Skeletal muscle satellite cell (primary cell): ENCODE measurements at regions not wholly inside any gene's neighbourhood (a gene's known extent, or its start where the extent isn't known, plus 50 kb on each side); places are given as distances from the start of the nearest gene placed in this dataset.
A peak's percentile ranks its signal among the peaks of the same experiment; 100 is the strongest.

Experiments used
- H3K27me3 ChIP-seq: 2 replicates; pipeline ENCODE4 v1.7.0; 2013; ENCODE audit warnings: low read length; ENCODE audit not compliant: control insufficient read depth, insufficient read depth
- H3K36me3 ChIP-seq: 2 replicates; pipeline ENCODE4 v1.7.0; 2013; ENCODE audit warnings: mild to moderate bottlenecking, control low read depth, low read length; ENCODE audit not compliant: insufficient read depth
- H3K4me1 ChIP-seq: 2 replicates; pipeline ENCODE4 v1.7.0; 2013; ENCODE audit warnings: low read length; ENCODE audit not compliant: control insufficient read depth, insufficient read depth
- H3K4me2 ChIP-seq: 2 replicates; pipeline ENCODE4 v1.7.0; 2013; ENCODE audit warnings: mild to moderate bottlenecking, low read length
- H3K4me3 ChIP-seq: 2 replicates; pipeline ENCODE4 v1.7.0; 2013; ENCODE audit warnings: low read length
- H3K9ac ChIP-seq: 2 replicates; pipeline ENCODE4 v1.7.0; 2013; ENCODE audit warnings: mild to moderate bottlenecking, low read depth, low read length, moderate library complexity
- H3K9me3 ChIP-seq: replicated peaks from 2 replicates; pipeline ENCODE4 v1.7.0; 2013; ENCODE audit warnings: mild to moderate bottlenecking, control low read depth, low read length

- H3K4me2 ChIP-seq = no peak overlapping the region
- H3K4me1 ChIP-seq = no peaks in the 10 kb centered on the region
These were observed 197.1 kb downstream of the GLUD2 start for GRCh38 chrX:121244511-121244910.

GRCh38 chrX:121245763-121246162 is 198.4 kb downstream of the GLUD2 start:
- H3K27me3 ChIP-seq = no peaks in the 10 kb centered on the region
- no peaks in the 10 kb centered on the region for H3K36me3 ChIP-seq
- no peak overlapping the region for H3K4me2 ChIP-seq
- H3K4me3 ChIP-seq = no peak overlapping the region
- H3K9me3 ChIP-seq = no peaks in the 10 kb centered on the region
- H3K4me1 ChIP-seq = no peaks in the 10 kb centered on the region
- H3K9ac ChIP-seq = no peak overlapping the region

More at GRCh38 chrX:121244511-121244910, 197.1 kb downstream of the GLUD2 start:
- H3K4me3 ChIP-seq = no peak overlapping the region
- H3K27me3 ChIP-seq = no peaks in the 10 kb centered on the region
- H3K9me3 ChIP-seq = no peaks in the 10 kb centered on the region
- H3K9ac ChIP-seq = no peak overlapping the region
- no peaks in the 10 kb centered on the region for H3K36me3 ChIP-seq

- Histone ChIP-seq H3K36me3 (no peaks in the 10 kb centered on the region), H3K4me2 (no peak overlapping the region), H3K4me3 (no peak overlapping the region), H3K4me1 (peaks cover 11% of the 10 kb centered on the region), H3K9me3 (no peaks in the 10 kb centered on the region), H3K9ac (no peak overlapping the region), H3K27me3 (no peaks in the 10 kb centered on the region)
These were observed 206.9 kb downstream of the GLUD2 start for GRCh38 chrX:121254336-121254735.

- no peaks in the 10 kb centered on the region for H3K9me3 ChIP-seq
- no peak overlapping the region for H3K4me3 ChIP-seq
- no peaks in the 10 kb centered on the region for H3K27me3 ChIP-seq
These were observed 209.2 kb downstream of the GLUD2 start for GRCh38 chrX:121256647-121257046.

GRCh38 chrX:121258545-121258944 is 211.1 kb downstream of the GLUD2 start:
- no peak overlapping the region for H3K9ac ChIP-seq
- H3K9me3 ChIP-seq = no peaks in the 10 kb centered on the region
- H3K4me3 ChIP-seq = no peak overlapping the region
- H3K27me3 ChIP-seq = no peaks in the 10 kb centered on the region
- peaks cover 11% of the 10 kb centered on the region for H3K4me1 ChIP-seq
- H3K4me2 ChIP-seq = no peak overlapping the region
- no peaks in the 10 kb centered on the region for H3K36me3 ChIP-seq

More at GRCh38 chrX:121256647-121257046, 209.2 kb downstream of the GLUD2 start:
- H3K9ac ChIP-seq = no peak overlapping the region
- peaks cover 11% of the 10 kb centered on the region for H3K4me1 ChIP-seq
- H3K36me3 ChIP-seq = no peaks in the 10 kb centered on the region
- no peak overlapping the region for H3K4me2 ChIP-seq

GRCh38 chrX:121259170-121259569 is 211.8 kb downstream of the GLUD2 start:
- no peaks in the 10 kb centered on the region for H3K27me3 ChIP-seq
- no peaks in the 10 kb centered on the region for H3K9me3 ChIP-seq
- no peaks in the 10 kb centered on the region for H3K36me3 ChIP-seq
- no peak overlapping the region for H3K4me2 ChIP-seq
- H3K9ac ChIP-seq = no peak overlapping the region
- H3K4me1 ChIP-seq = peaks cover 11% of the 10 kb centered on the region
- no peak overlapping the region for H3K4me3 ChIP-seq

- Histone ChIP-seq H3K36me3 (no peaks in the 10 kb centered on the region), H3K9me3 (no peaks in the 10 kb centered on the region), H3K9ac (no peak overlapping the region), H3K4me2 (no peak overlapping the region), H3K4me3 (no peak overlapping the region), H3K27me3 (no peaks in the 10 kb centered on the region), H3K4me1 (peaks cover 11% of the 10 kb centered on the region)
These were observed 213.3 kb downstream of the GLUD2 start for GRCh38 chrX:121260596-121261240.

GRCh38 chrX:121283921-121284320 is 236.5 kb downstream of the GLUD2 start:
- no peak overlapping the region for H3K4me2 ChIP-seq

GRCh38 chrX:121298499-121298898 is 251.1 kb downstream of the GLUD2 start:
- Histone ChIP-seq H3K36me3 (no peaks in the 10 kb centered on the region), H3K27me3 (no peaks in the 10 kb centered on the region)

More at GRCh38 chrX:121283921-121284320, 236.5 kb downstream of the GLUD2 start:
- Histone ChIP-seq H3K27me3 (no peaks in the 10 kb centered on the region), H3K4me3 (no peak overlapping the region), H3K4me1 (no peaks in the 10 kb centered on the region), H3K36me3 (no peaks in the 10 kb centered on the region), H3K9ac (no peak overlapping the region), H3K9me3 (no peaks in the 10 kb centered on the region)

GRCh38 chrX:121301356-121301755 is 253.9 kb downstream of the GLUD2 start:
- H3K9me3 ChIP-seq = no peaks in the 10 kb centered on the region
- H3K4me3 ChIP-seq = no peak overlapping the region
- no peaks in the 10 kb centered on the region for H3K4me1 ChIP-seq
- H3K27me3 ChIP-seq = no peaks in the 10 kb centered on the region
- no peak overlapping the region for H3K4me2 ChIP-seq
- H3K36me3 ChIP-seq = no peaks in the 10 kb centered on the region
- no peak overlapping the region for H3K9ac ChIP-seq

More at GRCh38 chrX:121298499-121298898, 251.1 kb downstream of the GLUD2 start:
- no peaks in the 10 kb centered on the region for H3K9me3 ChIP-seq
- no peak overlapping the region for H3K4me3 ChIP-seq
- no peaks in the 10 kb centered on the region for H3K4me1 ChIP-seq
- no peak overlapping the region for H3K9ac ChIP-seq
- no peak overlapping the region for H3K4me2 ChIP-seq

GRCh38 chrX:121301822-121302221 is 254.4 kb downstream of the GLUD2 start:
- H3K9me3 ChIP-seq = no peaks in the 10 kb centered on the region
- H3K27me3 ChIP-seq = no peaks in the 10 kb centered on the region
- H3K4me1 ChIP-seq = no peaks in the 10 kb centered on the region
- H3K36me3 ChIP-seq = no peaks in the 10 kb centered on the region
- no peak overlapping the region for H3K4me3 ChIP-seq
- no peak overlapping the region for H3K4me2 ChIP-seq
- no peak overlapping the region for H3K9ac ChIP-seq

GRCh38 chrX:121307449-121307848 is 260.0 kb downstream of the GLUD2 start:
- Histone ChIP-seq H3K36me3 (no peaks in the 10 kb centered on the region), H3K9me3 (no peaks in the 10 kb centered on the region), H3K4me2 (no peak overlapping the region), H3K4me3 (no peak overlapping the region), H3K27me3 (no peaks in the 10 kb centered on the region), H3K9ac (peak overlapping the region; percentile 22), H3K4me1 (peaks cover 15% of the 10 kb centered on the region)
